ENCODE measurements at regions not wholly inside any gene's neighbourhood (a gene's known extent, or its start where the extent isn't known, plus 50 kb on each side); places are given as distances from the start of the nearest gene placed in this dataset.

DNA sequence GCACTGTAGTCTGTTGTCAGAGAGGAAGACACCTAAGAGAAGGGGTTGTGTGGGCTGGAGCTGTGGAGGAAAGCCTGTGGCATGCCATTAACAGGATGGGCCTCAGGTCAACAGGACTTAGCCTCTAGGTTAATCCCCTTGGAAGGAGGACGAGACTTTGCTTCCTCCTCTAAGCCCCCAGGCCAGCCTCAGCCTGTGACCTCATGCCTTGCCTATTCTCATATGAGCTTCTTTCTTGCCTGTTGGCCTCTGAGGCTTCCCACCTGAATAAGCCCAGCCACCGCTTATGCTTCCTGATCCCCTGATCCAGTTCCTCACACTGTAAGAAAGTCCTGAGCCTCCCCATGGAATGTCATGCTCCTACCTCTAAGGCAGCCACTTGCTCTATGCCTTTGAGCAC lies 52.2 kb upstream of the TBC1D21 start:
- ChIA-PET POLR2A (ENCODE audit: partially characterized antibody) (interaction anchor here (1.2 kb wide), 1 partner anchor 15 kb away, joined by 3 read pairs; no protein-coding TSS in a partner anchor), CTCF (ENCODE audit: partially characterized antibody) (interaction anchor here (0.8 to 2.8 kb wide), 9 partner anchors 9 to 121 kb away, joined by 3 to 9 read pairs (median 4); partner anchors contain the start of gene TBC1D21)
- TF ChIP-seq RAD21 (IDR thresholded peaks at IDR 0.05 in 1 of 2, conservative IDR thresholded peaks at IDR 0.05 in 1 of 2; ENCODE audit: low read depth in 2 of 2, low read length in 2 of 2), result no peak
- TF ChIP-seq CHD1 (IDR thresholded peaks at IDR 0.05; ENCODE audit: low read depth, low read length), result no peak
- no peaks in the 10 kb centered on the region for H3K9me3 ChIP-seq (ENCODE audit: insufficient read depth in 2 of 2, low read depth in 1 of 2, low read length in 1 of 2)
- no peak overlapping the region for H3K27ac ChIP-seq (ENCODE audit: low read depth, low read length)
- no peaks in the 10 kb centered on the region for H3K79me1 ChIP-seq (ENCODE audit: low read depth, low read length)
- no peak overlapping the region for H3K23ac ChIP-seq (ENCODE audit: insufficient read length)
- no peaks in the 10 kb centered on the region; a peak in 1 of 7 replicates for H3K4me1 ChIP-seq (replicated peaks in 1 of 4; ENCODE audit: control insufficient read depth in 3 of 4, insufficient read depth in 4 of 4, low read length in 3 of 4)
- H3K9ac ChIP-seq (replicated peaks in 1 of 4; ENCODE audit: extremely low read depth in 1 of 4, low read depth in 3 of 4, low read length in 3 of 4), result no peak overlapping the region
- H2BK15ac ChIP-seq (ENCODE audit: low read length), result no peak overlapping the region
- FAIRE-seq (no peak), DNase-seq (ENCODE audit: low read depth in 1 of 2, low spot score in 2 of 2) (no peak)
- H2BK12ac ChIP-seq (ENCODE audit: low read depth, low read length), result no peak overlapping the region; the same call in 1 of the 2 replicates
- H2BK20ac ChIP-seq (ENCODE audit: low read length), result no peak overlapping the region
- no peak overlapping the region for H2BK5ac ChIP-seq (ENCODE audit: low read depth, low read length)
- H2BK120ac ChIP-seq (replicated peaks; ENCODE audit: low read depth, low read length), result no peak overlapping the region
- H3K18ac ChIP-seq (ENCODE audit: extremely low read depth, low read length), result no peak overlapping the region
- H4K5ac ChIP-seq (ENCODE audit: insufficient read length, low read depth, low read length), result no peak overlapping the region
- H3K4ac ChIP-seq (replicated peaks; ENCODE audit: insufficient read length, low read depth, low read length), result no peak overlapping the region
- H4K20me1 ChIP-seq (replicated peaks in 1 of 2; ENCODE audit: control insufficient read depth in 1 of 2, insufficient read depth in 2 of 2, low read length in 2 of 2), result no peaks in the 10 kb centered on the region
- H2AK5ac ChIP-seq (ENCODE audit: low read depth, low read length), result no peak overlapping the region
- H3K79me2 ChIP-seq (ENCODE audit: control insufficient read depth in 1 of 2, insufficient read depth in 2 of 2, low read length in 2 of 2), result no peaks in the 10 kb centered on the region
- H3K27me3 ChIP-seq (replicated peaks in 1 of 4; ENCODE audit: control insufficient read depth in 3 of 4, extremely low read depth in 1 of 4, insufficient read depth in 3 of 4, low read length in 3 of 4), result no peaks in the 10 kb centered on the region; a peak in 1 of 7 replicates
- no peak overlapping the region for H3K14ac ChIP-seq (ENCODE audit: insufficient read length)
- 95% methylated on average over 2 of the region's 2 CpGs; no CpG with 5 or more reads in 1 of the 2 experiments for WGBS, 2 experiments (ENCODE audit: extremely low coverage in 1 of 2, insufficient coverage in 1 of 2, insufficient read length in 1 of 2, insufficient replicate concordance in 2 of 2, low coverage in 1 of 2, low lambda C conversion rate in 2 of 2, missing lambda C conversion rate in 1 of 2)
- no peak overlapping the region for H4K8ac ChIP-seq (ENCODE audit: extremely low read depth, insufficient read depth, low read length)
- H3K4me2 ChIP-seq (ENCODE audit: insufficient read depth in 1 of 2, low read depth in 2 of 2, low read length in 2 of 2), result no peak overlapping the region
- no peaks in the 10 kb centered on the region for H3K23me2 ChIP-seq (ENCODE audit: low read depth, low read length)
- no peak overlapping the region for H4K91ac ChIP-seq (replicated peaks; ENCODE audit: insufficient read length, low read length)
- no peak overlapping the region for H3K4me3 ChIP-seq (ENCODE audit: extremely low read depth in 1 of 4, insufficient read depth in 2 of 4, low read depth in 3 of 4, low read length in 4 of 4)
- no peaks in the 10 kb centered on the region for H3K36me3 ChIP-seq (ENCODE audit: control insufficient read depth in 2 of 4, insufficient read depth in 4 of 4, low read length in 3 of 4)
- no peak overlapping the region for H2AFZ ChIP-seq (ENCODE audit: low read length)
- no peak overlapping the region for H3K56ac ChIP-seq (replicated peaks; ENCODE audit: insufficient read length, low read depth, low read length)
